AG09309 (cell line): ENCODE measurements at regions not wholly inside any gene's neighbourhood (a gene's known extent, or its start where the extent isn't known, plus 50 kb on each side); places are given as distances from the start of the nearest gene placed in this dataset.

ENCODE experiments used
- DNase-seq: peaks from one replicate; pipeline ENCODE4 v3.0.0-alpha.2; 2010; ENCODE audit warnings: low read depth
- H3K4me3 ChIP-seq: 2 replicates; pipeline ENCODE4 v1.5.1; 2011; ENCODE audit warnings: mild to moderate bottlenecking, low read depth, low read length, moderate library complexity; ENCODE audit not compliant: control insufficient read depth
- TF ChIP-seq, protein P1 (sequence below): IDR thresholded peaks from 2 replicates; pipeline ENCODE4 v1.5.1; 2011; ENCODE audit warnings: mild to moderate bottlenecking, low read depth, low read length, inconsistent platforms; ENCODE audit not compliant: insufficient read depth, control insufficient read depth; ENCODE audit errors: missing control alignments

DNA sequence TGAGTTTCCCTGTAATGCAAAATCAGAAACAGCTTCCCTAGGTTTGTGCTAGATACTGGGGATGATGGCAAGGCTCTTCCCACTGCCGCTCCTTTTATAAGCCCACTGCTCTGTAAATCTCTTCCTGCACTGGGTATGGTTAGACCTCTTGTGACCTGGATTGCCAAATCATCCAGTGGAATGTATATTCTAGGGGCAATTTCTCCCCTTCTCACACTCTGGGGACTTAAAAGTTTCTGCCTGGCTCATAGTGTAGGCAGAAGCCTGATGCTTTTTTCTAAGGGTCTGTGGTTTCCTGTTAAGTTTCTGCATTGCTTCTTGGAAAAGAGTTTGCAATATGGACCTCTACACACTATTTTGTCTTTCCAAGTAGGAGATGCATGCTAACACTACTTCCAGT is 1582.0 kb upstream of the PCDH20 start:
- H3K4me3 ChIP-seq, result no peak overlapping the region
- no peak for DNase-seq
- TF ChIP-seq, protein P1, sequence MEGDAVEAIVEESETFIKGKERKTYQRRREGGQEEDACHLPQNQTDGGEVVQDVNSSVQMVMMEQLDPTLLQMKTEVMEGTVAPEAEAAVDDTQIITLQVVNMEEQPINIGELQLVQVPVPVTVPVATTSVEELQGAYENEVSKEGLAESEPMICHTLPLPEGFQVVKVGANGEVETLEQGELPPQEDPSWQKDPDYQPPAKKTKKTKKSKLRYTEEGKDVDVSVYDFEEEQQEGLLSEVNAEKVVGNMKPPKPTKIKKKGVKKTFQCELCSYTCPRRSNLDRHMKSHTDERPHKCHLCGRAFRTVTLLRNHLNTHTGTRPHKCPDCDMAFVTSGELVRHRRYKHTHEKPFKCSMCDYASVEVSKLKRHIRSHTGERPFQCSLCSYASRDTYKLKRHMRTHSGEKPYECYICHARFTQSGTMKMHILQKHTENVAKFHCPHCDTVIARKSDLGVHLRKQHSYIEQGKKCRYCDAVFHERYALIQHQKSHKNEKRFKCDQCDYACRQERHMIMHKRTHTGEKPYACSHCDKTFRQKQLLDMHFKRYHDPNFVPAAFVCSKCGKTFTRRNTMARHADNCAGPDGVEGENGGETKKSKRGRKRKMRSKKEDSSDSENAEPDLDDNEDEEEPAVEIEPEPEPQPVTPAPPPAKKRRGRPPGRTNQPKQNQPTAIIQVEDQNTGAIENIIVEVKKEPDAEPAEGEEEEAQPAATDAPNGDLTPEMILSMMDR, result no peak

- DNase-seq, result no peak
- no peak overlapping the region for H3K4me3 ChIP-seq
- TF ChIP-seq, protein P1, result no peak
Observed at GRCh38 chr13:62997038-62997599, 1581.5 kb upstream of the PCDH20 start.

DNA sequence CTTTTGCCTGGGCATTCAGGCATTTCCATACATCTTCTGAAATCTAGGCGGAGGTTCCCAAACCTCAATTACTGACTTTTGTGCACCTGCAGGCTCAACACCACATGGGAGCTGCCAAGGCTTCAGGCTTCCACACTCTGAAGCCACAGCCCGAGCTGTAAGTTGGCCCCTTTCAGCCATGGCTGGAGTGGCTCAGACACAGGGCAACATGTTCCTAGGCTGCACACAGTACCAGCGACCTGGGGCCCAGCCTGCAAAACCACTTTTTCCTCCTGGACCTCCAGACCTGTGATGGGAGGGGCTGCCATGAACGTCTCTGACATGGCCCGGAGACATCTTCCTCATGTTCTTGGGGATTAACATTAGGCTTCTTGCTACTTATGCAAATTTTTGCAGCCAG is 1558.2 kb upstream of the PCDH20 start:
- TF ChIP-seq, protein P1, result no peak
- no peak overlapping the region for H3K4me3 ChIP-seq
- no peak for DNase-seq

DNA sequence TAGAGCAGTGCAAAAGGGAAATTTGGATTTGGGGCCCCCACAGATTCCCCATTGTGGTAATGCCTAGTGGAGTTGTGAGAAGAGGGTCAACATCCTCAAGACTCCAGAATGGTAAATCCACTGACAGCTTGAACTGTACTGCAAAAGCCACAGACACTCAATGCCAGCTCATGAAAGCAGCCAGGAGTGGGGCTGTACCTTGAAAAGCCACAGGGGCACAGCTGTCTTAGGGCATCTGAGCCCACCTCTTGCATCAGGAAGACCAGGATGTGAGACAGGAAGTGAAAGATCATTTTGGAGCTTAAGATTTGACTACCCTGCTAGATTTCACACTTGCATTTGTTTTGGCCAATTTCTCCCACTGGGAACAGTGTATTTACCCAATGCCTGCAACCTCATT is 1548.9 kb upstream of the PCDH20 start:
- no peak overlapping the region for H3K4me3 ChIP-seq
- DNase-seq, result no peak
- TF ChIP-seq, protein P1, result no peak

DNA sequence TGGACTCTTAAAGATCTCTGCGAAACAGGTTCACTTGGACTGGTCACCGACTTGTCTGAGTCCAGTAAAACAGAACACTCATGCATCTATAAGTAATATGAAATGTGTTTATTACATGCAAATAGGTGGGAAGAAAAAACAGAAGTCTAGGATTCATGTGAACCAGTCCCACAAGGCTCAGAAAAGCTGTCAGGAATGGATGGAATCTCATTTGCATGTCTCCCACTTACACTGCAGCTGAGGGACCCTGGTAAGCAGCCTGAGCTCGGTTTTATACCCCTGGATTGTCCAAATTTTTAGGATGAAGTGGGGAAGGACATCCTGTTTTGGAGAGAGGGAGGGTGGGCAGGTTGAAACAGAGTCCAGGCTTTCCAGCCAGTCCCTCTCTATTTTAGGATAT is 1545.1 kb upstream of the PCDH20 start:
- TF ChIP-seq, protein P1, result no peak
- no peak for DNase-seq
- no peak overlapping the region for H3K4me3 ChIP-seq

- no peak for DNase-seq
- TF ChIP-seq, protein P1, result no peak
- no peak overlapping the region for H3K4me3 ChIP-seq
Observed at GRCh38 chr13:62933809-62934208, 1518.2 kb upstream of the PCDH20 start.
